SK-N-SH treated with all-trans-retinoic acid at 6 μM for 48 hours (cell line): ENCODE measurements at regions not wholly inside any gene's neighbourhood (a gene's known extent, or its start where the extent isn't known, plus 50 kb on each side); places are given as distances from the start of the nearest gene placed in this dataset.

Experiments
- ATAC-seq: fragments of 200-7000 bp; cut with Tn5 transposase; 3 replicates; pipeline ENCODE4 v1.9.1; 2020; ENCODE audit warnings: mild to moderate bottlenecking, moderate library complexity
- ARNTL ChIP-seq: fragments of 450-650 bp; formaldehyde crosslinking; IDR thresholded peaks from 2 replicates; pipeline ENCODE4 v1.5.0; 2020; ENCODE audit warnings: low read depth, mild to moderate bottlenecking, moderate library complexity, borderline replicate concordance
- BACH2 ChIP-seq: fragments of 250-450 bp; sonication (Bioruptor Pico); IDR thresholded peaks from 2 replicates; pipeline ENCODE4 v1.9.0; 2021; ENCODE audit warnings: mild to moderate bottlenecking, borderline replicate concordance
- CSDC2 ChIP-seq: fragments of 250-450 bp; sonication (Bioruptor Pico); IDR thresholded peaks from 2 replicates; pipeline ENCODE4 v1.5.0; 2020; ENCODE audit warnings: mild to moderate bottlenecking, moderate library complexity
- CSRNP3 ChIP-seq: fragments of 250-450 bp; sonication (Bioruptor Pico); IDR thresholded peaks from 2 replicates; pipeline ENCODE4 v1.5.1; 2021; ENCODE audit warnings: mild to moderate bottlenecking, moderate library complexity
- ESRRG ChIP-seq: fragments of 250-450 bp; sonication (Bioruptor Pico); IDR thresholded peaks from 2 replicates; pipeline ENCODE4 v1.6.1; 2021; ENCODE audit warnings: mild to moderate bottlenecking
- GLIS3 ChIP-seq: fragments of 250-450 bp; sonication (Bioruptor Pico); IDR thresholded peaks from 2 replicates; pipeline ENCODE4 v1.5.0; 2020; ENCODE audit warnings: mild to moderate bottlenecking, moderate library complexity
- ISL1 ChIP-seq: fragments of 250-450 bp; sonication (Bioruptor Pico); IDR thresholded peaks from 2 replicates; pipeline ENCODE4 v2.1.2; 2022; ENCODE audit warnings: mild to moderate bottlenecking, moderate library complexity
- OSR1 ChIP-seq: fragments of 250-450 bp; sonication (Bioruptor Pico); IDR thresholded peaks from 2 replicates; pipeline ENCODE4 v1.8.0; 2022; ENCODE audit warnings: moderate library complexity, mild to moderate bottlenecking, inconsistent platforms
- PATZ1 ChIP-seq: fragments of 250-450 bp; sonication (Bioruptor Pico); IDR thresholded peaks from 2 replicates; pipeline ENCODE4 v1.8.0; 2020; ENCODE audit warnings: mild to moderate bottlenecking, moderate library complexity, borderline replicate concordance
- POU6F1 ChIP-seq: fragments of 250-450 bp; sonication (Bioruptor Pico); IDR thresholded peaks from 2 replicates; pipeline ENCODE4 v1.8.0; 2021; ENCODE audit warnings: low read depth, mild to moderate bottlenecking, moderate library complexity, borderline replicate concordance
- PPARA ChIP-seq: fragments of 250-450 bp; sonication (Bioruptor Pico); IDR thresholded peaks from 2 replicates; pipeline ENCODE4 v1.5.0; 2020; ENCODE audit warnings: mild to moderate bottlenecking, borderline replicate concordance
- SNAI2 ChIP-seq: fragments of 250-450 bp; sonication (Bioruptor Pico); IDR thresholded peaks from 2 replicates; pipeline ENCODE4 v1.5.0; 2020; ENCODE audit warnings: mild to moderate bottlenecking, moderate library complexity
- TCF4 ChIP-seq: fragments of 250-450 bp; sonication (Bioruptor Pico); IDR thresholded peaks from 2 replicates; pipeline ENCODE4 v1.8.0; 2021; ENCODE audit warnings: mild to moderate bottlenecking, moderate library complexity, borderline replicate concordance
- TOX ChIP-seq: fragments of 250-450 bp; sonication (Bioruptor Pico); IDR thresholded peaks from 2 replicates; pipeline ENCODE4 v1.8.0; 2021; ENCODE audit warnings: mild to moderate bottlenecking, moderate library complexity, borderline replicate concordance
- TSHZ2 ChIP-seq: fragments of 250-450 bp; sonication (Bioruptor Pico); IDR thresholded peaks from 2 replicates; pipeline ENCODE4 v1.5.0; 2020; ENCODE audit warnings: mild to moderate bottlenecking, moderate library complexity
- ZC3H10 ChIP-seq: fragments of 250-450 bp; sonication (Bioruptor Pico); IDR thresholded peaks from 2 replicates; pipeline ENCODE4 v1.5.1; 2021; ENCODE audit warnings: mild to moderate bottlenecking, moderate library complexity
- ZFP30 ChIP-seq: fragments of 450-650 bp; formaldehyde crosslinking; IDR thresholded peaks from 2 replicates; pipeline ENCODE4 v1.5.0; 2022; ENCODE audit warnings: mild to moderate bottlenecking, moderate library complexity
- ZNF565 ChIP-seq: fragments of 450-650 bp; formaldehyde crosslinking; conservative IDR thresholded peaks from 2 replicates; pipeline ENCODE4 v1.5.0; 2020; ENCODE audit warnings: low read depth, mild to moderate bottlenecking, moderate library complexity
- ZNF70 ChIP-seq: fragments of 450-650 bp; formaldehyde crosslinking; IDR thresholded peaks from 2 replicates; pipeline ENCODE4 v1.5.0; 2020; ENCODE audit warnings: mild to moderate bottlenecking, moderate library complexity
- ZNF8 ChIP-seq: fragments of 450-650 bp; formaldehyde crosslinking; IDR thresholded peaks from 2 replicates; pipeline ENCODE4 v1.5.0; 2020; ENCODE audit warnings: mild to moderate bottlenecking, moderate library complexity

- no peak for TF ChIP-seq CSDC2
- TF ChIP-seq TOX, result no peak
- no peak for TF ChIP-seq POU6F1 (CRISPR knock-in tag)
- TF ChIP-seq OSR1, result no peak
Observed at GRCh38 chr1:80878343-80878742, 922.4 kb upstream of the ADGRL2 start (continued).

GRCh38 chr1:80876035-80876434 is 924.7 kb upstream of the ADGRL2 start:
- no peak for ATAC-seq
- TF ChIP-seq CSDC2, result no peak
- no peak for TF ChIP-seq ZNF565 (CRISPR knock-in tag)
- TF ChIP-seq POU6F1 (CRISPR knock-in tag), result no peak
- no peak for TF ChIP-seq ESRRG (CRISPR knock-in tag)
- TF ChIP-seq ZFP30 (CRISPR knock-in tag), result no peak
- no peak for TF ChIP-seq BACH2 (CRISPR knock-in tag)
- TF ChIP-seq TCF4 (CRISPR knock-in tag), result no peak
- no peak for TF ChIP-seq OSR1
- TF ChIP-seq ZC3H10, result no peak

GRCh38 chr1:80869299-80869698 is 931.4 kb upstream of the ADGRL2 start:
- TF ChIP-seq ISL1 (CRISPR knock-in tag) (no peak), SNAI2 (no peak), CSRNP3 (CRISPR knock-in tag) (no peak), CSDC2 (no peak), GLIS3 (CRISPR knock-in tag) (no peak), ZNF70 (CRISPR knock-in tag) (no peak), PPARA (no peak), ARNTL (CRISPR knock-in tag) (no peak), TSHZ2 (CRISPR knock-in tag) (no peak), POU6F1 (CRISPR knock-in tag) (no peak), TOX (no peak), ZNF565 (CRISPR knock-in tag) (no peak)
- no peak for ATAC-seq

- no peak for ATAC-seq
- TF ChIP-seq ZNF8 (CRISPR knock-in tag), result no peak
- TF ChIP-seq TOX, result no peak
- no peak for TF ChIP-seq ESRRG (CRISPR knock-in tag)
- no peak for TF ChIP-seq PATZ1 (CRISPR knock-in tag)
- no peak for TF ChIP-seq SNAI2
- no peak for TF ChIP-seq BACH2 (CRISPR knock-in tag)
- no peak for TF ChIP-seq POU6F1 (CRISPR knock-in tag)
- no peak for TF ChIP-seq ZNF70 (CRISPR knock-in tag)
- no peak for TF ChIP-seq ISL1 (CRISPR knock-in tag)
- no peak for TF ChIP-seq TSHZ2 (CRISPR knock-in tag)
Observed at GRCh38 chr1:80847904-80848303, 952.8 kb upstream of the ADGRL2 start.
